Endothelial cell of umbilical vein (primary cell): ENCODE measurements at regions not wholly inside any gene's neighbourhood (a gene's known extent, or its start where the extent isn't known, plus 50 kb on each side); places are given as distances from the start of the nearest gene placed in this dataset.

Experiments
- BruUV-seq: library from RNA; stranded (reverse); fragments of 400-500 nt; replicated peaks from 2 replicates; lab custom pipeline; 2021; lab: Mats Ljungman, UMichigan
- CTCF ChIA-PET: fragments of 300-600, 350-600 bp; sonication (Branson Sonifier 250); formaldehyde crosslinking; loops from one replicate; lab custom pipeline; 2021; ENCODE audit warnings: antibody characterized with exemption, inconsistent platforms; lab: Charles Lee
- POLR2A ChIA-PET: fragments of 300-600, 350-600 bp; sonication (Branson Sonifier 250); formaldehyde crosslinking; loops from one replicate; lab custom pipeline; 2021; ENCODE audit warnings: antibody characterized with exemption, inconsistent platforms; lab: Charles Lee
- DNase-seq: peaks from one replicate; pipeline ENCODE4 v3.0.0-alpha.2; 2011; ENCODE audit warnings: low read depth, low spot score
- FAIRE-seq: peaks from 2 replicates; lab custom pipeline; 2011; peaks lifted over from hg19 to GRCh38; lab: Jason Lieb, UNC
- H2AFZ ChIP-seq: 2 replicates; pipeline ENCODE4 v1.6.0; 2012; ENCODE audit warnings: low read depth, low read length, control low read depth, inconsistent platforms
- H3K27ac ChIP-seq: 2 replicates; pipeline ENCODE4 v1.5.1; 2011; ENCODE audit warnings: low read depth, mild to moderate bottlenecking, control low read depth, low read length, moderate library complexity; ENCODE audit not compliant: insufficient read depth
- H3K27me3 ChIP-seq, 2 experiments: 2 replicates each; pipeline versions ENCODE4 v1.6.0 to v1.6.1; 2011; ENCODE audit warnings: low read length in 2 of 2, mixed read lengths in 1 of 2; ENCODE audit not compliant: control insufficient read depth in 2 of 2, insufficient read depth in 2 of 2
- H3K36me3 ChIP-seq, 2 experiments: 2 replicates in 1 of 2; 3 replicates in 1 of 2; pipeline ENCODE4 v1.5.1; 2011; ENCODE audit warnings: low read length in 2 of 2, mild to moderate bottlenecking in 1 of 2, moderate library complexity in 1 of 2; ENCODE audit not compliant: control insufficient read depth in 2 of 2, insufficient read depth in 2 of 2; ENCODE audit errors: extremely low read depth in 1 of 2
- H3K4me1 ChIP-seq: 3 replicates; pipeline ENCODE4 v1.5.1; 2011; ENCODE audit warnings: mild to moderate bottlenecking, low read length; ENCODE audit not compliant: control insufficient read depth, insufficient read depth; ENCODE audit errors: extremely low read depth
- H3K4me2 ChIP-seq: 2 replicates; pipeline ENCODE4 v1.6.1; 2011; ENCODE audit warnings: low read length, control low read depth, mixed read lengths; ENCODE audit not compliant: insufficient read depth
- H3K4me3 ChIP-seq, 3 experiments: fragments of 200-600 bp in 1 of 3; sonication (generic), shearing (Covaris generic) in 1 of 3; replicated peaks in 1 of 3; 2 replicates each; pipeline ENCODE4 v1.5.1; 2011 to 2016; ENCODE audit warnings: control low read depth in 3 of 3, low read length in 3 of 3, mild to moderate bottlenecking in 2 of 3, inconsistent platforms in 1 of 3, low read depth in 1 of 3, moderate library complexity in 1 of 3; ENCODE audit not compliant: insufficient read depth in 1 of 3
- H3K79me2 ChIP-seq: 2 replicates; pipeline ENCODE4 v1.6.0; 2012; ENCODE audit warnings: low read length, inconsistent platforms; ENCODE audit not compliant: control insufficient read depth, insufficient read depth
- H3K9ac ChIP-seq: replicated peaks from 2 replicates; pipeline ENCODE3; 2011; ENCODE audit warnings: low read length, control low read depth; ENCODE audit not compliant: insufficient read depth; ENCODE audit errors: extremely low read depth
- H3K9me1 ChIP-seq: replicated peaks from 3 replicates; pipeline ENCODE4 v1.6.0; 2011; ENCODE audit warnings: mild to moderate bottlenecking, low read length; ENCODE audit not compliant: control insufficient read depth, insufficient read depth; ENCODE audit errors: extremely low read depth
- H3K9me3 ChIP-seq: replicated peaks from 2 replicates; pipeline ENCODE4 v1.5.1; 2012; ENCODE audit warnings: low read length, inconsistent platforms; ENCODE audit not compliant: control insufficient read depth, insufficient read depth
- H4K20me1 ChIP-seq: replicated peaks from 2 replicates; pipeline ENCODE3; 2011; ENCODE audit warnings: mild to moderate bottlenecking, low read length; ENCODE audit not compliant: control insufficient read depth, insufficient read depth; ENCODE audit errors: extremely low read depth
- EZH2 ChIP-seq: IDR thresholded peaks from 2 replicates; pipeline ENCODE4 v1.6.1; 2012; ENCODE audit warnings: borderline replicate concordance, low read depth, mild to moderate bottlenecking, moderate library complexity, low read length, inconsistent platforms; ENCODE audit not compliant: severe bottlenecking
- FOS ChIP-seq: IDR thresholded peaks from 2 replicates; pipeline ENCODE4 v1.6.1; 2011; ENCODE audit warnings: mild to moderate bottlenecking, low read length, moderate library complexity, borderline replicate concordance; ENCODE audit not compliant: insufficient read depth
- GATA2 ChIP-seq: IDR thresholded peaks from 2 replicates; pipeline ENCODE4 v1.7.0; 2011; ENCODE audit warnings: low read depth, mild to moderate bottlenecking, moderate library complexity, mixed read lengths, low read length; ENCODE audit not compliant: insufficient read length, insufficient read depth
- JUN ChIP-seq: IDR thresholded peaks from 2 replicates; pipeline ENCODE4 v1.6.1; 2011; ENCODE audit warnings: borderline replicate concordance, low read depth; ENCODE audit not compliant: insufficient read length, insufficient read depth
- MYC ChIP-seq: IDR thresholded peaks from one replicate; pipeline ENCODE4 v1.6.1; 2011; ENCODE audit warnings: mild to moderate bottlenecking, low read depth, low read length
- POLR2A ChIP-seq: IDR thresholded peaks from 2 replicates; pipeline ENCODE4 v1.6.1; 2012; ENCODE audit warnings: low read depth, mild to moderate bottlenecking, control low read depth, low read length
- POLR2AphosphoS5 ChIP-seq: IDR thresholded peaks from 2 replicates; pipeline ENCODE4 v1.6.1; 2012; ENCODE audit warnings: low read depth, mild to moderate bottlenecking, control low read depth, low read length, moderate library complexity; ENCODE audit not compliant: insufficient read depth
- dilution Hi-C: fragments of 300-500 bp; cut with MboI; formaldehyde crosslinking; loops from one replicate; pipeline ENCODE4 v1.15.0; 2019; ENCODE audit warnings: low sequenced_read_pairs; ENCODE audit not compliant: extremely low pct_ligation_motif_present
- intact Hi-C: fragments of 100-400 bp; cut with micrococcal nuclease; formaldehyde crosslinking; loops from one replicate; pipeline ENCODE4 v1.10.0; 2022
- TF ChIP-seq, protein P1 (sequence below): IDR thresholded peaks from 2 replicates; pipeline ENCODE4 v1.6.1; 2011; ENCODE audit not compliant: insufficient read depth, insufficient read length
- TF ChIP-seq, protein P2 (sequence below), 2 donors: IDR thresholded peaks; 1 replicate in 1 of 2; 2 replicates in 1 of 2; pipeline ENCODE4 v1.5.1; 2011; ENCODE audit warnings: low read length in 2 of 2, mild to moderate bottlenecking in 2 of 2, moderate library complexity in 2 of 2, control low read depth in 1 of 2, inconsistent platforms in 1 of 2, low read depth in 1 of 2; ENCODE audit not compliant: insufficient read depth in 1 of 2; ENCODE audit errors: extremely low read depth in 1 of 2

DNA sequence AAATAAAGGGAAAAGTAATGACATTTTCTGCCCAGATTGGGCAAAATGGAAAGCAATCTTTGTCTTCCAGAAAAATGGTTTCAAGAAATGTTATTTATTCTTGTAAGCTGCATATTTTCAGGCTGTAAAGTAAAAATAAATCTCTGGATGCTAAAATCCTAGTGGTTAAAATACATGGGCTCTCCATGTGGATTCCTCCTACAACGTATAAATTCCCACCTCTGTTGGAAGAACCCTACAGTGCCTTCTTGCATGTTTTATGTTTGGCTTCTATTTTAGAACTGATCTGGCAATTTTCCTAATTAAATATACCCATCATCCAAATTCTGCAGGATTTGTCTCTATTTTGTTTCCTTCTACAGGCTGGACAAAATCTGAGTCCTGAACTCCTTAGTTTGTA lies 528.9 kb downstream of the COL12A1 start:
- no peak for FAIRE-seq
- dilution Hi-C loops: no loop called here
- ChIA-PET CTCF (no interaction called here), POLR2A (no interaction called here)
- no peak overlapping the region for H3K9ac ChIP-seq
- H4K20me1 ChIP-seq: no peaks in the 10 kb centered on the region
- no peaks in the 10 kb centered on the region for H3K79me2 ChIP-seq
- no peak overlapping the region for H2AFZ ChIP-seq
- no peak for DNase-seq
- no TSS peak for BruUV-seq
- TF ChIP-seq, protein P1, sequence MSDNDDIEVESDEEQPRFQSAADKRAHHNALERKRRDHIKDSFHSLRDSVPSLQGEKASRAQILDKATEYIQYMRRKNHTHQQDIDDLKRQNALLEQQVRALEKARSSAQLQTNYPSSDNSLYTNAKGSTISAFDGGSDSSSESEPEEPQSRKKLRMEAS: no peak
- TF ChIP-seq JUN (no peak), POLR2A (no peak), MYC (no peak), FOS (no peak), POLR2AphosphoS5 (no peak), EZH2 (no peak), GATA2 (no peak)
- TF ChIP-seq, protein P2, sequence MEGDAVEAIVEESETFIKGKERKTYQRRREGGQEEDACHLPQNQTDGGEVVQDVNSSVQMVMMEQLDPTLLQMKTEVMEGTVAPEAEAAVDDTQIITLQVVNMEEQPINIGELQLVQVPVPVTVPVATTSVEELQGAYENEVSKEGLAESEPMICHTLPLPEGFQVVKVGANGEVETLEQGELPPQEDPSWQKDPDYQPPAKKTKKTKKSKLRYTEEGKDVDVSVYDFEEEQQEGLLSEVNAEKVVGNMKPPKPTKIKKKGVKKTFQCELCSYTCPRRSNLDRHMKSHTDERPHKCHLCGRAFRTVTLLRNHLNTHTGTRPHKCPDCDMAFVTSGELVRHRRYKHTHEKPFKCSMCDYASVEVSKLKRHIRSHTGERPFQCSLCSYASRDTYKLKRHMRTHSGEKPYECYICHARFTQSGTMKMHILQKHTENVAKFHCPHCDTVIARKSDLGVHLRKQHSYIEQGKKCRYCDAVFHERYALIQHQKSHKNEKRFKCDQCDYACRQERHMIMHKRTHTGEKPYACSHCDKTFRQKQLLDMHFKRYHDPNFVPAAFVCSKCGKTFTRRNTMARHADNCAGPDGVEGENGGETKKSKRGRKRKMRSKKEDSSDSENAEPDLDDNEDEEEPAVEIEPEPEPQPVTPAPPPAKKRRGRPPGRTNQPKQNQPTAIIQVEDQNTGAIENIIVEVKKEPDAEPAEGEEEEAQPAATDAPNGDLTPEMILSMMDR (IDR thresholded peaks at IDR 0.05; ENCODE audit: extremely low read depth in 1 of 2, insufficient read depth in 1 of 2, low read depth in 1 of 2, low read length in 2 of 2): no peak
- no peaks in the 10 kb centered on the region for H3K9me1 ChIP-seq
- intact Hi-C loops: no loop called here
- no peaks in the 10 kb centered on the region for H3K9me3 ChIP-seq
- no peaks in the 10 kb centered on the region for H3K4me1 ChIP-seq
- no peak overlapping the region for H3K4me2 ChIP-seq
- H3K27me3 ChIP-seq: no peaks in the 10 kb centered on the region
- H3K27ac ChIP-seq: no peak overlapping the region
- H3K4me3 ChIP-seq: no peak overlapping the region
- no peaks in the 10 kb centered on the region for H3K36me3 ChIP-seq
